ENCODE measurements at regions not wholly inside any gene's neighbourhood (a gene's known extent, or its start where the extent isn't known, plus 50 kb on each side); places are given as distances from the start of the nearest gene placed in this dataset.
"Not testable (repeated sequence)": the region's sequence is repeated elsewhere in the genome, so short reads cannot be mapped to it uniquely, and the experiment has no call there.

DNA sequence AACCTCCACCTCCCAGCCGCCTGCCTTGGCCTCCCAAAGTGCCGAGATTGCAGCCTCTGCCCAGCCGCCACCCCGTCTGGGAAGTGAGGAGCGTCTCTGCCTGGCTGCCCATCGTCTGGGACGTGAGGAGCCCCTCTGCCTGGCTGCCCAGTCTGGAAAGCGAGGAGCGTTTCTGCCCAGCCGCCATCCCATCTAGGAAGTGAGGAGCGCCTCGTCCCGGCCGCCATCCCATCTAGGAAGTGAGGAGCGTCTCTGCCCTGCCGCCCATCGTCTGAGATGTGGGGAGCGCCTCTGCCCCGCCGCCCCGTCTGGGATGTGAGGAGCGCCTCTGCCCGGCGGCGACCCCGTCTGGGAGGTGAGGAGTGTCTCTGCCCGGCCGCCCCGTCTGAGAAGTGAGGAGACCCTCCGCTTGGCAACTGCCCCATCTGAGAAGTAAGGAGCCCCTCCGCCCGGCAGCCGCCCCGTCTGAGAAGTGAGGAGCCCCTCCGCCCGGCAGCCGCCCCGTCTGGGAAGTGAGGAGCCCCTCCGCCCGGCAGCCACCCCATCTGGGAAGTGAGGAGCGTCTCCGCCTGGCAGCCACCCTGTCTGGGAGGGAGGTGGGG, 175.8 kb upstream of the CRIM1 start:
- H3K79me1 ChIP-seq (ENCODE audit: low read depth, low read length); H3K18ac ChIP-seq (ENCODE audit: extremely low read depth, low read length); H2BK5ac ChIP-seq (ENCODE audit: low read depth, low read length); H2AFZ ChIP-seq (ENCODE audit: low read length); H2BK120ac ChIP-seq (replicated peaks; ENCODE audit: low read depth, low read length); H3K56ac ChIP-seq (replicated peaks; ENCODE audit: insufficient read length, low read depth, low read length); H3K4me2 ChIP-seq (ENCODE audit: insufficient read depth in 1 of 2, low read depth in 2 of 2, low read length in 2 of 2); POLR2A ChIA-PET (ENCODE audit: partially characterized antibody); H3K27me3 ChIP-seq (replicated peaks in 1 of 4; ENCODE audit: control insufficient read depth in 3 of 4, extremely low read depth in 1 of 4, insufficient read depth in 3 of 4, low read length in 3 of 4); H3K27ac ChIP-seq (ENCODE audit: low read depth, low read length); H2AK5ac ChIP-seq (ENCODE audit: low read depth, low read length); H2BK12ac ChIP-seq (ENCODE audit: low read depth, low read length); H3K9ac ChIP-seq (replicated peaks in 1 of 4; ENCODE audit: extremely low read depth in 1 of 4, low read depth in 3 of 4, low read length in 3 of 4); H3K36me3 ChIP-seq (ENCODE audit: control insufficient read depth in 2 of 4, insufficient read depth in 4 of 4, low read length in 3 of 4); H4K20me1 ChIP-seq (replicated peaks in 1 of 2; ENCODE audit: control insufficient read depth in 1 of 2, insufficient read depth in 2 of 2, low read length in 2 of 2); H3K23ac ChIP-seq (ENCODE audit: insufficient read length); H3K23me2 ChIP-seq (ENCODE audit: low read depth, low read length); H2BK15ac ChIP-seq (ENCODE audit: low read length); H4K91ac ChIP-seq (replicated peaks; ENCODE audit: insufficient read length, low read length); H2BK20ac ChIP-seq (ENCODE audit: low read length); H3K4ac ChIP-seq (replicated peaks; ENCODE audit: insufficient read length, low read depth, low read length); DNase-seq (ENCODE audit: low read depth in 1 of 2, low spot score in 2 of 2); H3K4me1 ChIP-seq (replicated peaks in 1 of 4; ENCODE audit: control insufficient read depth in 3 of 4, insufficient read depth in 4 of 4, low read length in 3 of 4); H3K79me2 ChIP-seq (ENCODE audit: control insufficient read depth in 1 of 2, insufficient read depth in 2 of 2, low read length in 2 of 2); H4K8ac ChIP-seq (ENCODE audit: extremely low read depth, insufficient read depth, low read length); H3K4me3 ChIP-seq (ENCODE audit: extremely low read depth in 1 of 4, insufficient read depth in 2 of 4, low read depth in 3 of 4, low read length in 4 of 4); H4K5ac ChIP-seq (ENCODE audit: insufficient read length, low read depth, low read length); H3K14ac ChIP-seq (ENCODE audit: insufficient read length); CTCF ChIA-PET (ENCODE audit: partially characterized antibody); FAIRE-seq: not testable (repeated sequence)
- peaks cover 0 to 14% of the 10 kb centered on the region in 2 experiments; a peak in 2 of 4 replicates for H3K9me3 ChIP-seq (ENCODE audit: insufficient read depth in 2 of 2, low read depth in 1 of 2, low read length in 1 of 2)
- 94% methylated on average over 22 of the region's 42 CpGs; no CpG with 5 or more reads in 1 of the 2 experiments for WGBS, 2 experiments (ENCODE audit: extremely low coverage in 1 of 2, insufficient coverage in 1 of 2, insufficient read length in 1 of 2, insufficient replicate concordance in 2 of 2, low coverage in 1 of 2, low lambda C conversion rate in 2 of 2, missing lambda C conversion rate in 1 of 2)

Data from H1 (cell line).